ENCODE measurements at regions not wholly inside any gene's neighbourhood (a gene's known extent, or its start where the extent isn't known, plus 50 kb on each side); places are given as distances from the start of the nearest gene placed in this dataset.

- DNase-seq = no peak
Observed at GRCh38 chr4:29423836-29424721, 1296.1 kb upstream of the PCDH7 start.

GRCh38 chr4:29453303-29453820, 1266.8 kb upstream of the PCDH7 start:
- no peak for DNase-seq

GRCh38 chr4:29459926-29460325, 1260.2 kb upstream of the PCDH7 start:
- DNase-seq = no peak

DNA sequence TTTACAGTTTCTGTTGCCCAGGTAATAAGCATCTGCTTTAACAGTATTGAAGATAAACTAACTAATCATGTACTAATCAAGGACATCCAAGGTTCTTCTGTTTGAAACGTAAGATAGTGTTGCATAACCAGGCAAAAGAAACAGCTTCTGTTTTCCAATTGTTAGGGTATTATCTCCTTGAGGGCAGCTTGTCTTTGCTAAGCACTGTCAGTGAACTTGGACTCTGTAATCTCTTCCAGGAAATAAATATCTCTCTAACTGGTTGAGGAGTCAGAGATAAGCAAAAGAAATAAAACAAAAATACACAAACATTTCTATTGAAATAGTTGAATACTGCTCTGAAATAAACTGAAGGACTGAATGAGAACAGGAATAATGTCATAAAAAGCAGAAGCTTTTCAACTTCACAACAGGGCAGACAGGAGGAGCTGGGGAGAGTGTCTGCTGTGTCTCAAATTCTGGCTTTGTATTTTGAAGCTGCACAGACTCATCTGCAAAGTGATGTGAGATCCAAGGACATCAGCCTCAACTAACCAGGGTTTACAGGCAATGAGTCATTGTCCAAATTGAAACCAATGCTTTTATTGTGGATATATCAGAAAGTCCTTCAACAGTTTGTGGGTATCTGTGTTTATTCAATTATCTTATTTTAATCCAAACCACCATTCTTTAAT, 1253.0 kb upstream of the PCDH7 start:
- no peak for DNase-seq

Data from NCI-H1930 (cell line).